Gastrocnemius medialis (tissue), 4 donors: ENCODE measurements at regions not wholly inside any gene's neighbourhood (a gene's known extent, or its start where the extent isn't known, plus 50 kb on each side); places are given as distances from the start of the nearest gene placed in this dataset.

ENCODE experiments used
- POLR2A ChIP-seq, 2 donors: fragments of 450-650 bp; IDR thresholded peaks; one replicate each; pipeline ENCODE4 v1.6.1; 2017; ENCODE audit warnings: antibody characterized with exemption in 2 of 2, mild to moderate bottlenecking in 2 of 2, moderate library complexity in 2 of 2
- TF ChIP-seq, protein P1 (sequence below), 5 experiments: fragments of 450-650 bp in 3 of 5; fragments of 200-600 bp in 2 of 5; sonication (generic) in 2 of 5; IDR thresholded peaks in 4 of 5; conservative IDR thresholded peaks in 1 of 5; 1 replicate in 4 of 5; 2 replicates in 1 of 5; pipeline ENCODE4 v1.5.1; 2016 to 2019; ENCODE audit warnings: antibody characterized with exemption in 5 of 5, mild to moderate bottlenecking in 3 of 5, moderate library complexity in 3 of 5

DNA sequence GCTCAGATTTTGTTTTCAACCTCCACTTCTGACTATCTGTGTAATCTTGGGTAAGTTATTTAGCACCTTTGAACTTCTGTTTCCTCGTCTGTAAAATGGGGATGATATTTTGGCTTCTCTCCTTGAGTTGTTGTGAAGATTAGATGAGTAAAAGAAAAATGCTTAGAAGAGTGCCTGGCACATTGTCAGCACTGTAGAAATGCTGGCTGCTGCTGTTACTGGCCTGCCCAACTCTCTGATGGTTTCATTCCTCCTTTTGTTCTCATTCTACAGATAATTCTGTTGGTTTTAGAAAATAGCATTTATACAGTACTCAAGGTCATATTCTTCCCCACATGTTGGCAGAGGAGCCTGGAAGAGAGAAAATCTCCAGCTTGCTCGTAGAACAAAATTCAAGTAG lies 547.2 kb upstream of the JAG1 start:
- TF ChIP-seq, protein P1, sequence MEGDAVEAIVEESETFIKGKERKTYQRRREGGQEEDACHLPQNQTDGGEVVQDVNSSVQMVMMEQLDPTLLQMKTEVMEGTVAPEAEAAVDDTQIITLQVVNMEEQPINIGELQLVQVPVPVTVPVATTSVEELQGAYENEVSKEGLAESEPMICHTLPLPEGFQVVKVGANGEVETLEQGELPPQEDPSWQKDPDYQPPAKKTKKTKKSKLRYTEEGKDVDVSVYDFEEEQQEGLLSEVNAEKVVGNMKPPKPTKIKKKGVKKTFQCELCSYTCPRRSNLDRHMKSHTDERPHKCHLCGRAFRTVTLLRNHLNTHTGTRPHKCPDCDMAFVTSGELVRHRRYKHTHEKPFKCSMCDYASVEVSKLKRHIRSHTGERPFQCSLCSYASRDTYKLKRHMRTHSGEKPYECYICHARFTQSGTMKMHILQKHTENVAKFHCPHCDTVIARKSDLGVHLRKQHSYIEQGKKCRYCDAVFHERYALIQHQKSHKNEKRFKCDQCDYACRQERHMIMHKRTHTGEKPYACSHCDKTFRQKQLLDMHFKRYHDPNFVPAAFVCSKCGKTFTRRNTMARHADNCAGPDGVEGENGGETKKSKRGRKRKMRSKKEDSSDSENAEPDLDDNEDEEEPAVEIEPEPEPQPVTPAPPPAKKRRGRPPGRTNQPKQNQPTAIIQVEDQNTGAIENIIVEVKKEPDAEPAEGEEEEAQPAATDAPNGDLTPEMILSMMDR (IDR thresholded peaks at IDR 0.05 in 4 of 5, conservative IDR thresholded peaks at IDR 0.05 in 1 of 5): no peak
- no peak for TF ChIP-seq POLR2A (IDR thresholded peaks at IDR 0.05)
